Neural progenitor cell (in vitro differentiated cells): ENCODE measurements at regions not wholly inside any gene's neighbourhood (a gene's known extent, or its start where the extent isn't known, plus 50 kb on each side); places are given as distances from the start of the nearest gene placed in this dataset.

Experiments
- DNase-seq: peaks from one replicate; pipeline ENCODE4 v3.0.0-alpha.2; 2016; ENCODE audit warnings: low spot score
- H2AFZ ChIP-seq: fragments of 200-600 bp; sonication (generic); replicated peaks from 2 replicates; pipeline ENCODE4 v1.6.1; 2016; ENCODE audit warnings: antibody characterized with exemption
- H3F3A ChIP-seq: fragments of 200-600 bp; sonication (generic); 2 replicates; pipeline ENCODE4 v1.6.1; 2016; ENCODE audit warnings: antibody characterized with exemption, low read depth
- H3K27ac ChIP-seq: fragments of 200-600 bp; sonication (generic); 2 replicates; pipeline ENCODE4 v1.5.1; 2016; ENCODE audit warnings: mild to moderate bottlenecking
- H3K27me3 ChIP-seq: fragments of 200-600 bp; sonication (generic); 2 replicates; pipeline ENCODE4 v1.6.1; 2016; ENCODE audit warnings: mild to moderate bottlenecking, moderate library complexity
- H3K36me3 ChIP-seq: fragments of 200-600 bp; sonication (generic); 2 replicates; pipeline ENCODE4 v1.5.1; 2016
- H3K4me1 ChIP-seq: fragments of 200-600 bp; sonication (generic); 2 replicates; pipeline ENCODE4 v1.6.1; 2016; ENCODE audit warnings: mixed run types
- H3K4me2 ChIP-seq: fragments of 200-600 bp; sonication (generic); 2 replicates; pipeline ENCODE4 v1.6.1; 2016
- H3K4me3 ChIP-seq: fragments of 200-600 bp; sonication (generic); 2 replicates; pipeline ENCODE4 v1.5.1; 2016
- H3K79me2 ChIP-seq: fragments of 200-600 bp; sonication (generic); 2 replicates; pipeline ENCODE4 v1.6.1; 2016; ENCODE audit warnings: low read depth
- H3K9ac ChIP-seq: fragments of 200-600 bp; sonication (generic); 2 replicates; pipeline ENCODE4 v1.6.1; 2016
- H3K9me3 ChIP-seq: fragments of 200-600 bp; sonication (generic); 2 replicates; pipeline ENCODE4 v1.5.1; 2016; ENCODE audit warnings: low read depth
- H4K20me1 ChIP-seq: fragments of 200-600 bp; sonication (generic); 2 replicates; pipeline ENCODE4 v1.6.1; 2016; ENCODE audit warnings: low read depth
- H3K27ac Mint-ChIP-seq: 3 replicates; pipeline ENCODE4 v1.8.0; 2021; ENCODE audit warnings: mixed read lengths
- H3K27me3 Mint-ChIP-seq: 2 replicates; pipeline ENCODE4 v1.8.0; 2022; ENCODE audit warnings: low read depth, mild to moderate bottlenecking, inconsistent platforms, moderate library complexity, mixed read lengths; ENCODE audit not compliant: insufficient read depth
- H3K36me3 Mint-ChIP-seq: 3 replicates; pipeline ENCODE4 v1.8.0; 2021; ENCODE audit warnings: mixed read lengths
- H3K4me1 Mint-ChIP-seq: 3 replicates; pipeline ENCODE4 v1.8.0; 2021; ENCODE audit warnings: mixed read lengths
- H3K4me3 Mint-ChIP-seq: 3 replicates; pipeline ENCODE4 v1.8.0; 2021; ENCODE audit warnings: mild to moderate bottlenecking, moderate library complexity, mixed read lengths
- H3K9me3 Mint-ChIP-seq: 3 replicates; pipeline ENCODE4 v1.8.0; 2020; ENCODE audit warnings: mixed read lengths
- EZH2 ChIP-seq: fragments of 200-600 bp; sonication (generic); IDR thresholded peaks from 2 replicates; pipeline ENCODE4 v1.6.1; 2017; ENCODE audit warnings: antibody characterized with exemption, mild to moderate bottlenecking, moderate library complexity
- EZH2phosphoT487 ChIP-seq: fragments of 200-600 bp; sonication (generic); IDR thresholded peaks from 2 replicates; pipeline ENCODE4 v1.6.1; 2017; ENCODE audit warnings: antibody characterized with exemption
- TF ChIP-seq, protein P1 (sequence below): fragments of 200-600 bp; sonication (generic); IDR thresholded peaks from 2 replicates; pipeline ENCODE4 v1.5.1; 2017; ENCODE audit warnings: antibody characterized with exemption, mild to moderate bottlenecking

DNA sequence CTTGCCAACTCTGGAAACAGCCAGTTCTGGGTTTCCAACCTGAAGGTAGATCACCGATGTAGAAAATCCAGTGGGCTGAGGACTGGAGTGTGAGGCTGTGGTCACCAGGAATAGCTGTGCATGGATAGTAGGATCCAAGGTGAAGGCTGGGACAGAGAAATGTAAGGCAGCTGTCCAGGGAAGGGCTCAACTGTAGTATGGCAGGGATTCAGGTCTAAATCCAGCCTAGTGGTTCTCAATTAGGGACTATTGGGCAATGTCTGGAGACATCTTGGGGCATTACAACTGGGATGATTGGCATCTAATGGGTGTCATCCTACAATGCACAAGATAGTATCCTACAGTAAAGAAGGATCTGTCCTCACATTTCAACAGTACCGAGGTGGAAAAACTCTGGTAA lies 67.7 kb upstream of the RUNX1 start:
- Histone ChIP-seq H3K4me1 (peaks cover 6% of the 10 kb centered on the region), H3K9ac (no peak overlapping the region), H3K9me3 (no peaks in the 10 kb centered on the region), H3K27me3 (no peaks in the 10 kb centered on the region), H4K20me1 (no peaks in the 10 kb centered on the region), H3K36me3 (no peaks in the 10 kb centered on the region), H2AFZ (no peak overlapping the region), H3K27ac (no peak overlapping the region), H3F3A (no peaks in the 10 kb centered on the region), H3K4me3 (no peak overlapping the region), H3K4me2 (no peak overlapping the region), H3K79me2 (no peaks in the 10 kb centered on the region)
- H3K27ac Mint-ChIP-seq = no peak overlapping the region
- H3K36me3 Mint-ChIP-seq = no peaks in the 10 kb centered on the region
- DNase-seq = no peak
- H3K9me3 Mint-ChIP-seq = peaks cover 5% of the 10 kb centered on the region
- H3K27me3 Mint-ChIP-seq = peaks cover 2% of the 10 kb centered on the region
- no peak overlapping the region for H3K4me3 Mint-ChIP-seq
- TF ChIP-seq, protein P1, sequence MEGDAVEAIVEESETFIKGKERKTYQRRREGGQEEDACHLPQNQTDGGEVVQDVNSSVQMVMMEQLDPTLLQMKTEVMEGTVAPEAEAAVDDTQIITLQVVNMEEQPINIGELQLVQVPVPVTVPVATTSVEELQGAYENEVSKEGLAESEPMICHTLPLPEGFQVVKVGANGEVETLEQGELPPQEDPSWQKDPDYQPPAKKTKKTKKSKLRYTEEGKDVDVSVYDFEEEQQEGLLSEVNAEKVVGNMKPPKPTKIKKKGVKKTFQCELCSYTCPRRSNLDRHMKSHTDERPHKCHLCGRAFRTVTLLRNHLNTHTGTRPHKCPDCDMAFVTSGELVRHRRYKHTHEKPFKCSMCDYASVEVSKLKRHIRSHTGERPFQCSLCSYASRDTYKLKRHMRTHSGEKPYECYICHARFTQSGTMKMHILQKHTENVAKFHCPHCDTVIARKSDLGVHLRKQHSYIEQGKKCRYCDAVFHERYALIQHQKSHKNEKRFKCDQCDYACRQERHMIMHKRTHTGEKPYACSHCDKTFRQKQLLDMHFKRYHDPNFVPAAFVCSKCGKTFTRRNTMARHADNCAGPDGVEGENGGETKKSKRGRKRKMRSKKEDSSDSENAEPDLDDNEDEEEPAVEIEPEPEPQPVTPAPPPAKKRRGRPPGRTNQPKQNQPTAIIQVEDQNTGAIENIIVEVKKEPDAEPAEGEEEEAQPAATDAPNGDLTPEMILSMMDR = no peak
- no peak for TF ChIP-seq EZH2
- TF ChIP-seq EZH2phosphoT487 = no peak
- H3K4me1 Mint-ChIP-seq = no peaks in the 10 kb centered on the region

DNA sequence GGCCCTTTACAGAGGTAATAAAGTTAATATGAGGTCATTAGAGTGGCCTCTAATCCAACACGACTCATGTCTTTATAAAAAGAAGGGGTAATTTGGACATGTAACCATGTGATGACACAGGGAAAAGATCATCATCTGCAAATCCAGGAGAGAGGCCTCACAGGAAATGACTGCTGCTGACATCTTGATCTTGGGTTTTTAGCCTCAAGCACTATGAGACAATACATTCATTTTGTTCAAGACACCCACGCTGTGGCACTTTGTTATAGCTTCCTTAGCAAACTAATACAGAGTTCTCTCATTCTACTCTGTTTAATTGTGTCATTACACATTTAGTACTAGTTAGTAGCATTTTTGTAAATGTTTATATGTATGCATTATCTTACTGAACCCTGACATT lies 64.0 kb upstream of the RUNX1 start:
- no peak overlapping the region for H3K27ac Mint-ChIP-seq
- Histone ChIP-seq H3K9ac (no peak overlapping the region), H2AFZ (no peak overlapping the region), H3K4me1 (no peaks in the 10 kb centered on the region), H4K20me1 (no peaks in the 10 kb centered on the region), H3F3A (no peaks in the 10 kb centered on the region), H3K9me3 (no peaks in the 10 kb centered on the region), H3K27ac (no peak overlapping the region), H3K4me3 (no peak overlapping the region), H3K36me3 (no peaks in the 10 kb centered on the region), H3K4me2 (no peak overlapping the region), H3K79me2 (no peaks in the 10 kb centered on the region), H3K27me3 (no peaks in the 10 kb centered on the region)
- no peak for DNase-seq
- no peak for TF ChIP-seq EZH2phosphoT487
- TF ChIP-seq, protein P1 = no peak
- TF ChIP-seq EZH2 = no peak
- no peaks in the 10 kb centered on the region for H3K4me1 Mint-ChIP-seq
- peaks cover 2% of the 10 kb centered on the region for H3K27me3 Mint-ChIP-seq
- H3K4me3 Mint-ChIP-seq = no peak overlapping the region
- H3K36me3 Mint-ChIP-seq = no peaks in the 10 kb centered on the region
- H3K9me3 Mint-ChIP-seq = peaks cover 5% of the 10 kb centered on the region

DNA sequence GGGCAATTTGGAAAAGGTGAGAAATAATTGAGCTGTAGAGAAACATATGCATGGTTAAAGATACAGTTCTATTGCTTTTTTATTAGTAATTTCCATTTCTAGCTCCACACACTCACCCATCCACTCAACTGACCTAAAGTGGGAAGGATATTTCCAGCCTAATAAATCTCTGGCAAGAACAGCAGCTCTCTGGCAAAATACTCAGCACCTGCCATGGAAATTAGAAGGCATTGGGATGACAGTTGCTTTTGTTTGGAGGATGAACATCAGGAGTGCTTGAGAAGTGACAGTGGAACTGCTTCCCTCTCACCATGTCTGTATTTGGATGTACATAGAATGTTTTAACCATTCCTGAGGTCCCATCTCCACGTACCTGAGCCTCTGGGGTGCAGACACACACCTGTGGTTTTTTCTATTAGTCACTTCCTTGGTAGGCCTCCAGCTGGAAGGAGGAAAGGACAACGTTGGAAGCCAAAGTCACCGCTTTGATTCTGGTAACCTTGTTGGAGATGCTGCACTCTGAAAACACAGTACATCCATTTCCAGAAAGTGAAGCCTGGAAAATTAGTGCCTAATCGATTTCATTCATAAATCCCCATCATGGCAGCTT lies 62.3 kb upstream of the RUNX1 start:
- Histone ChIP-seq H3K27ac (no peak overlapping the region), H3K9ac (no peak overlapping the region), H3F3A (no peaks in the 10 kb centered on the region), H2AFZ (no peak overlapping the region), H3K4me3 (no peak overlapping the region), H3K79me2 (no peaks in the 10 kb centered on the region), H3K27me3 (no peaks in the 10 kb centered on the region), H3K9me3 (no peaks in the 10 kb centered on the region), H3K4me2 (no peak overlapping the region), H4K20me1 (no peaks in the 10 kb centered on the region), H3K4me1 (no peaks in the 10 kb centered on the region), H3K36me3 (no peaks in the 10 kb centered on the region)
- Mint-ChIP-seq H3K27me3 (no peaks in the 10 kb centered on the region), H3K36me3 (no peaks in the 10 kb centered on the region), H3K4me1 (no peaks in the 10 kb centered on the region), H3K9me3 (no peaks in the 10 kb centered on the region), H3K27ac (no peak overlapping the region), H3K4me3 (no peak overlapping the region)
- TF ChIP-seq, protein P1 = no peak
- TF ChIP-seq EZH2 (no peak), EZH2phosphoT487 (no peak)
- no peak for DNase-seq
